Activated T-cell treated with anti-CD3 and anti-CD28 coated beads, Interleukin-2, amount 50 U/mL, for 4 hours (primary cell): ENCODE measurements at regions not wholly inside any gene's neighbourhood (a gene's known extent, or its start where the extent isn't known, plus 50 kb on each side); places are given as distances from the start of the nearest gene placed in this dataset.

Experiments
- ATAC-seq, 2 donors: fragments of 200-7000 bp; cut with Tn5 transposase; one replicate each; pipeline ENCODE4 v1.10.0; 2021
- DNase-seq: peaks from one replicate; pipeline ENCODE4 v3.0.0-alpha.2; 2020
- H3K27me3 Mint-ChIP-seq: one replicate; pipeline ENCODE4 v1.8.0; 2021; ENCODE audit warnings: low read depth, mixed read lengths
- H3K36me3 Mint-ChIP-seq: one replicate; pipeline ENCODE4 v1.8.0; 2022; ENCODE audit warnings: mixed read lengths; ENCODE audit not compliant: insufficient read depth
- H3K4me1 Mint-ChIP-seq: one replicate; pipeline ENCODE4 v1.8.0; 2021; ENCODE audit warnings: low read depth, mixed read lengths
- H3K4me3 Mint-ChIP-seq: one replicate; pipeline ENCODE4 v1.8.0; 2021; ENCODE audit warnings: mild to moderate bottlenecking, moderate library complexity, mixed read lengths
- H3K9me3 Mint-ChIP-seq: one replicate; pipeline ENCODE4 v1.8.0; 2021; ENCODE audit warnings: mixed read lengths

DNA sequence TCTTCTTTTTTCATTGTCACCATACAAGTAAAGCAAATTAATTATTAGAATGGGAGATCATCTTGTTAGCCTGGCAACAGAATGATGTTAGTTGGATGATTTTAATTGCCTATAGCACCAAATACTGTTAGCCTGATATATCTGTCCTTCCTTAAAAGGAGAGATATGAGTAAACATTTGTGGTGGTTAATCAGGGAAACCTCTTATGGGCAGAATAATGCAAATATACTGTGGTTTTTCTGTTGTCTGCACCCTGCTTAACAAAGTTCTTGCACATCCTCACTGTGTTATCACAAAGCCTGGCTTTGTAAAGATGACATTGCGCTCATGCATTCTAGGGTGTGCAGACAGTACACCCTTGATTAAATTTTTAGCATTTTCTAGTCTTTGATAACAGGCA is 254.9 kb upstream of the SMC2 start:
- Mint-ChIP-seq H3K4me1 (no peaks in the 10 kb centered on the region), H3K36me3 (no peaks in the 10 kb centered on the region), H3K4me3 (no peak overlapping the region), H3K9me3 (no peaks in the 10 kb centered on the region), H3K27me3 (no peaks in the 10 kb centered on the region)
- ATAC-seq, result no peak
- no peak for DNase-seq

GRCh38 chr9:103867886-103868285 is 226.2 kb upstream of the SMC2 start:
- no peak for ATAC-seq
- no peaks in the 10 kb centered on the region for H3K4me1 Mint-ChIP-seq
- no peaks in the 10 kb centered on the region for H3K27me3 Mint-ChIP-seq
- DNase-seq, result no peak
- no peaks in the 10 kb centered on the region for H3K9me3 Mint-ChIP-seq
- H3K4me3 Mint-ChIP-seq, result no peak overlapping the region
- no peaks in the 10 kb centered on the region for H3K36me3 Mint-ChIP-seq

GRCh38 chr9:103872811-103873210 is 221.3 kb upstream of the SMC2 start:
- no peaks in the 10 kb centered on the region for H3K36me3 Mint-ChIP-seq
- ATAC-seq (no peak), DNase-seq (no peak)
- no peaks in the 10 kb centered on the region for H3K4me1 Mint-ChIP-seq
- no peak overlapping the region for H3K4me3 Mint-ChIP-seq
- H3K9me3 Mint-ChIP-seq, result no peaks in the 10 kb centered on the region
- H3K27me3 Mint-ChIP-seq, result no peaks in the 10 kb centered on the region

- Mint-ChIP-seq H3K4me1 (no peaks in the 10 kb centered on the region), H3K4me3 (no peak overlapping the region), H3K27me3 (no peaks in the 10 kb centered on the region), H3K36me3 (no peaks in the 10 kb centered on the region), H3K9me3 (no peaks in the 10 kb centered on the region)
- ATAC-seq (no peak), DNase-seq (no peak)
These were observed 212.7 kb upstream of the SMC2 start for GRCh38 chr9:103881419-103881818.

GRCh38 chr9:103889989-103890388 is 204.1 kb upstream of the SMC2 start:
- no peaks in the 10 kb centered on the region for H3K27me3 Mint-ChIP-seq
- no peak for ATAC-seq
- DNase-seq, result no peak
- no peaks in the 10 kb centered on the region for H3K36me3 Mint-ChIP-seq
- H3K4me3 Mint-ChIP-seq, result no peak overlapping the region
- H3K9me3 Mint-ChIP-seq, result peaks cover 3% of the 10 kb centered on the region
- H3K4me1 Mint-ChIP-seq, result no peaks in the 10 kb centered on the region

DNA sequence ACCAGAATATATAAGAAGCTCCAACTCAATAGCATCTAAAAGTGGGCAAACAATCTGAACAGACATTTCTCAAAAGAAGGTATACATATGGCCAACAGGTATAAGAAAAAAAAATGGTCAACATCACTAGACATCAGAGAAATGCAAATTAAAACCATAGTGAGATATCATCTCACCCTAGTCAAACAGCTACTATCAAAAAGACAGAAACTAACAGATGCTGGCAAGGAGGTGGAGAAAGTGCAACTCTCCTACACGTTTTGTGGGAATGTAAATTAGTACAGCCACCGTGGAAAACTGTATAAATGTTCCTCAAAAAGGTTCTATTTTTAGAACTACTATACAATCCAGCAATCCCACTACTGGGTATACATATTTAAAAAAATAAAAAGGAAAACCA is 199.9 kb upstream of the SMC2 start:
- H3K4me1 Mint-ChIP-seq, result no peaks in the 10 kb centered on the region
- no peaks in the 10 kb centered on the region for H3K27me3 Mint-ChIP-seq
- H3K36me3 Mint-ChIP-seq, result no peaks in the 10 kb centered on the region
- no peak overlapping the region for H3K4me3 Mint-ChIP-seq
- no peak for ATAC-seq
- DNase-seq, result no peak
- H3K9me3 Mint-ChIP-seq, result peaks cover 3% of the 10 kb centered on the region

DNA sequence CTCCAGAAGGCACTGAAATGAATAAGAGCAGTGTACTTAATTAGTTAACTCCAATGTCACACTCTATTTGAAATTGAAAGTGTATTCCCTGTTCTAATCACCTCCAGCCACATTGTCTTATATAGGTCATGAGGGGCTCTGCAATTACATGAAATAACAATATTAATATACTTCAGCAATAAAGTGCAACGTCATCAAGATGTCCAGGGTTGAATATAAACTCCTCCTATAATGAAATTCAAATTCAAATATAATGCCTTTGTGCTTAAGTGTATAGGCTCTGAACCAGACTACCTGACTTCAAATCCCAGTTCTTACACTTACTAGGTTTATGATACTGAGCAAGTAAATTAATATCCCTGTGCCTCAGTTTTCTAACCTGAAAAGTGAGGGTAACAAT is 195.6 kb upstream of the SMC2 start:
- Mint-ChIP-seq H3K4me3 (no peak overlapping the region), H3K36me3 (no peaks in the 10 kb centered on the region), H3K9me3 (no peaks in the 10 kb centered on the region), H3K27me3 (no peaks in the 10 kb centered on the region), H3K4me1 (no peaks in the 10 kb centered on the region)
- no peak for ATAC-seq
- DNase-seq, result no peak

GRCh38 chr9:103899866-103900265 is 194.2 kb upstream of the SMC2 start:
- DNase-seq, result no peak
- no peaks in the 10 kb centered on the region for H3K4me1 Mint-ChIP-seq

DNA sequence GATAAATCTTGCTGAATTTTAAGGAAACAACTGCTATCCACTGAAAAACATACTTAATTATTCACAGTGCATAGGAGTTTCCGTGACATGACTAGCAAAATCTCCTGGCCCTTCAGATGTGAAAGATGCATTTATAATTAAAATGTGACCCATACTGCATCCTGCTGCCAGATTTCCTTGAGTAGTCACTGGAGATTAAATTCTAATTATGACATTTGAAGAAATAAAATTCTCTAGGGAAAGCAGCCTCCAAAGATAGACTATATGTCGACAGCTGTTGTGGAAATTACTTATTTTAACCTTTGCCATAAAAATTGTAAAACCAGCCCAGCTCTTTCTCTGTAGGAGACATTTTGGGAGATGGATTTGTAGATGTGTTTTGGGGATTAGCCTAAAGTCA is 193.6 kb upstream of the SMC2 start:
- no peaks in the 10 kb centered on the region for H3K4me1 Mint-ChIP-seq
- DNase-seq (no peak), ATAC-seq (no peak)
- no peaks in the 10 kb centered on the region for H3K27me3 Mint-ChIP-seq
- H3K4me3 Mint-ChIP-seq, result no peak overlapping the region
- H3K9me3 Mint-ChIP-seq, result no peaks in the 10 kb centered on the region
- no peaks in the 10 kb centered on the region for H3K36me3 Mint-ChIP-seq

More at GRCh38 chr9:103899866-103900265, 194.2 kb upstream of the SMC2 start:
- no peak for ATAC-seq
- no peaks in the 10 kb centered on the region for H3K36me3 Mint-ChIP-seq
- H3K4me3 Mint-ChIP-seq, result no peak overlapping the region
- no peaks in the 10 kb centered on the region for H3K27me3 Mint-ChIP-seq
- H3K9me3 Mint-ChIP-seq, result no peaks in the 10 kb centered on the region

- ATAC-seq (no peak), DNase-seq (no peak)
- Mint-ChIP-seq H3K9me3 (no peaks in the 10 kb centered on the region), H3K4me1 (no peaks in the 10 kb centered on the region), H3K36me3 (no peaks in the 10 kb centered on the region), H3K4me3 (no peak overlapping the region), H3K27me3 (no peaks in the 10 kb centered on the region)
These were observed 191.8 kb upstream of the SMC2 start for GRCh38 chr9:103902263-103902662.

DNA sequence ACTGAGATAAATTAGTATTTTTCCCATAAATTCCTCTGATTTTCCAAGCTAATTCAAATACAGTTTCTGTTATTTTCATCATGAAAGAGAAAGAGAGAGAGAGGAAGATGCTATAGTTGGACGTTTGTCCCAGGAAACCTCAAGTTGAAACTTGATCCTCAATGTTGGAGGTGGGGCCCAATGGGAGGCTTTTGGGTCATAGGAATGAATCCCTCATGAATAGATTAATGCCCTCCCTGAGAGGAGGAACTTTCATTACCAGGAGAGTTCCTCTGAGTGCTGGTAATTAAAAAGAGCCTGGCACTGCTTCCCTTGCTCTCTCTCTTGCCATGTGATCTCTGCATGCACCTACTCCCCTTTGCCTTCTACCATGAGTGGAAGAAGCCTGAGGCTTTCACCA is 189.9 kb upstream of the SMC2 start:
- Mint-ChIP-seq H3K4me1 (no peaks in the 10 kb centered on the region), H3K9me3 (no peaks in the 10 kb centered on the region), H3K4me3 (no peak overlapping the region), H3K36me3 (no peaks in the 10 kb centered on the region), H3K27me3 (no peaks in the 10 kb centered on the region)
- ATAC-seq, result no peak
- no peak for DNase-seq

DNA sequence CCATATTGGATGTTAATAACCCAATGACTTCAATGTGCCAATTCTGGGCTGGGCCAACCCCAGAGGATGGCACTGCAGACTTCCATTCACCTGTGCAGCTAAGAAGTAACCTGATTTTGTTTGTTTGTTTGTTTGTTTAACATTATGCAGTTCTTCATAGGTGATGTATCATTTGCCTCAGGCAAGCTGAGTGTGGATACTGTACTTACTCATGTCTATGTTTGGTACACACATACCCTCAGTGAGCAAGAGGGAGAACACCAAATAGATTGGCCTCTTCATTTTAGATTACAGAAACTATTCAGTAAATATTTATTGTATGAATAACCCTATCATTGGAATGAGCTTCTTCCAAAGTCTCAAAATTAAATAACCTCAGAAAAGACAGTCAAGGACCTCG is 180.2 kb upstream of the SMC2 start:
- Mint-ChIP-seq H3K4me3 (no peak overlapping the region), H3K27me3 (no peaks in the 10 kb centered on the region), H3K4me1 (no peaks in the 10 kb centered on the region), H3K9me3 (no peaks in the 10 kb centered on the region), H3K36me3 (no peaks in the 10 kb centered on the region)
- ATAC-seq (no peak), DNase-seq (no peak)

DNA sequence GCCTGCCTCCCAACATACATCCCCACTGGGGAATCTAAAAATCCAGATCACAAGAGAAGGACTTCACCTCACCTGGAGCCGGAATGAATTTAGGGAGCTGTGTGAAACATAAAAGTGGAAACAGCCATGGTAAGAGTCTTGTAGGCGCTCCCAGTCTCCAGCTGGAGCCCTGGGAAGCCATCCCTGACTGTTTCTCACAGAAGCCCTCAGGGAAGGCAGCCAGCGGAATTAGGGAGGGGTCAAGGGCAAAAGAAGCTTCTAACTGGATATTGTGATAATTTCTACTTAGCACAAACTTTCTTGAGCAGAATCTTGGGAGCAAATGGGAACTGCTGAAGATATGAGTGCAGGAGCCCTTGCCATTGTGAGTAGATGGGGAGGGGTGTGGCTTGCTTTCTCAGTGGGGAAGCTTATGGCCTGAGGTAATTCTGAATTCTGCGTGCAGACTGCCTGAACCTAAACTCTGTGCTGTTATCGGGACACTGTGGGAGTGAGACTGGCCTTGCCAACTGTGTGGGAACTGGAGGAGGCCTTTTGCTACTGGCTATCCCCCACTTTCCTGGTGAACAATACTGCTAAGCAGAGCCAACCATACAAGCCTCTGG is 174.4 kb upstream of the SMC2 start:
- DNase-seq, result no peak
- Mint-ChIP-seq H3K9me3 (no peaks in the 10 kb centered on the region), H3K4me1 (no peaks in the 10 kb centered on the region), H3K27me3 (no peaks in the 10 kb centered on the region), H3K36me3 (no peaks in the 10 kb centered on the region), H3K4me3 (no peak overlapping the region)
- no peak for ATAC-seq

GRCh38 chr9:103928442-103928841 is 165.7 kb upstream of the SMC2 start:
- H3K27me3 Mint-ChIP-seq, result no peaks in the 10 kb centered on the region
- no peak for DNase-seq
- no peak for ATAC-seq
- H3K9me3 Mint-ChIP-seq, result no peaks in the 10 kb centered on the region
- no peak overlapping the region for H3K4me3 Mint-ChIP-seq
- no peaks in the 10 kb centered on the region for H3K4me1 Mint-ChIP-seq
- no peaks in the 10 kb centered on the region for H3K36me3 Mint-ChIP-seq

- Mint-ChIP-seq H3K4me1 (no peaks in the 10 kb centered on the region), H3K4me3 (no peak overlapping the region), H3K27me3 (no peaks in the 10 kb centered on the region), H3K36me3 (no peaks in the 10 kb centered on the region), H3K9me3 (no peaks in the 10 kb centered on the region)
- ATAC-seq, result no peak
- DNase-seq, result no peak
These were observed 153.0 kb upstream of the SMC2 start for GRCh38 chr9:103941104-103941503.

- no peaks in the 10 kb centered on the region for H3K4me1 Mint-ChIP-seq
- H3K4me3 Mint-ChIP-seq, result no peak overlapping the region
- ATAC-seq, result no peak
- no peaks in the 10 kb centered on the region for H3K36me3 Mint-ChIP-seq
- no peaks in the 10 kb centered on the region for H3K27me3 Mint-ChIP-seq
- no peak for DNase-seq
- no peaks in the 10 kb centered on the region for H3K9me3 Mint-ChIP-seq
These were observed 151.9 kb upstream of the SMC2 start for GRCh38 chr9:103942200-103942599.
